ENCODE measurements at regions not wholly inside any gene's neighbourhood (a gene's known extent, or its start where the extent isn't known, plus 50 kb on each side); places are given as distances from the start of the nearest gene placed in this dataset.
"Not testable (repeated sequence)": the region's sequence is repeated elsewhere in the genome, so short reads cannot be mapped to it uniquely, and the experiment has no call there.

- no peak for DNase-seq
These were observed 55.1 kb upstream of the STARD13 start for GRCh38 chr13:33340631-33341030.

- no peak for DNase-seq
These were observed 56.4 kb upstream of the STARD13 start for GRCh38 chr13:33341861-33342452.

- DNase-seq: no peak
These were observed 60.3 kb upstream of the STARD13 start for GRCh38 chr13:33345842-33346241.

GRCh38 chr13:33347861-33348260 is 62.3 kb upstream of the STARD13 start:
- DNase-seq: no peak

- no peak for DNase-seq
These were observed 62.8 kb upstream of the STARD13 start for GRCh38 chr13:33348366-33348765.

- no peak for DNase-seq
These were observed 63.9 kb upstream of the STARD13 start for GRCh38 chr13:33349288-33349985.

- DNase-seq: no peak
These were observed 64.7 kb upstream of the STARD13 start for GRCh38 chr13:33349986-33350826.

GRCh38 chr13:33351319-33351718 is 65.8 kb upstream of the STARD13 start:
- no peak for DNase-seq

- no peak for DNase-seq
These were observed 66.5 kb upstream of the STARD13 start for GRCh38 chr13:33352041-33352440.

GRCh38 chr13:33352526-33352925 is 67.0 kb upstream of the STARD13 start:
- DNase-seq: no peak

GRCh38 chr13:33353210-33353609 is 67.7 kb upstream of the STARD13 start:
- no peak for DNase-seq

GRCh38 chr13:33353646-33354045 is 68.1 kb upstream of the STARD13 start:
- no peak for DNase-seq

GRCh38 chr13:33355201-33355895 is 69.8 kb upstream of the STARD13 start:
- no peak for DNase-seq

- DNase-seq: not testable (repeated sequence)
These were observed 72.5 kb upstream of the STARD13 start for GRCh38 chr13:33358076-33358475.

- DNase-seq: no peak
These were observed 77.6 kb upstream of the STARD13 start for GRCh38 chr13:33362986-33363727.

- no peak for DNase-seq
These were observed 78.6 kb upstream of the STARD13 start for GRCh38 chr13:33364192-33364591.

GRCh38 chr13:33366469-33367062 is 81.0 kb upstream of the STARD13 start:
- DNase-seq: no peak

GRCh38 chr13:33367171-33367895 is 81.8 kb upstream of the STARD13 start:
- DNase-seq: no peak

- DNase-seq: no peak
These were observed 82.4 kb upstream of the STARD13 start for GRCh38 chr13:33367926-33368325.

- DNase-seq: no peak
These were observed 83.5 kb upstream of the STARD13 start for GRCh38 chr13:33369073-33369472.

GRCh38 chr13:33372251-33372919 is 86.8 kb upstream of the STARD13 start:
- DNase-seq: no peak
